GM23338 (cell line): ENCODE measurements at regions not wholly inside any gene's neighbourhood (a gene's known extent, or its start where the extent isn't known, plus 50 kb on each side); places are given as distances from the start of the nearest gene placed in this dataset.

Experiments used
- ATAC-seq: fragments of 200-7000 bp; cut with Tn5 transposase; 3 replicates; pipeline ENCODE4 v1.9.1; 2020
- DNase-seq: peaks from one replicate; pipeline ENCODE4 v3.0.0-alpha.2; 2015; ENCODE audit warnings: low spot score
- H2AFZ ChIP-seq: fragments of 200-600 bp; sonication (generic); 2 replicates; pipeline ENCODE4 v1.8.0; 2016; ENCODE audit warnings: antibody characterized with exemption, mild to moderate bottlenecking, moderate library complexity
- H3F3A ChIP-seq: fragments of 200-600 bp; sonication (generic); replicated peaks from 2 replicates; pipeline ENCODE4 v1.8.0; 2017; ENCODE audit warnings: antibody characterized with exemption, mixed run types, low read depth
- H3K27ac ChIP-seq: fragments of 200-600 bp; sonication (generic); 2 replicates; pipeline ENCODE4 v1.6.1; 2016; ENCODE audit warnings: low read depth
- H3K27me3 ChIP-seq: fragments of 200-600 bp; sonication (generic); 2 replicates; pipeline ENCODE4 v1.8.0; 2016; ENCODE audit warnings: mild to moderate bottlenecking, mixed run types, moderate library complexity; ENCODE audit not compliant: insufficient read depth
- H3K36me3 ChIP-seq: fragments of 200-600 bp; sonication (generic); 2 replicates; pipeline ENCODE4 v1.8.0; 2016; ENCODE audit warnings: mild to moderate bottlenecking; ENCODE audit not compliant: insufficient read depth
- H3K4me1 ChIP-seq: fragments of 200-600 bp; sonication (generic); 2 replicates; pipeline ENCODE4 v1.8.0; 2016; ENCODE audit warnings: mild to moderate bottlenecking, moderate library complexity; ENCODE audit not compliant: insufficient read depth
- H3K4me2 ChIP-seq: fragments of 200-600 bp; sonication (generic); 2 replicates; pipeline ENCODE4 v1.7.1; 2017; ENCODE audit warnings: mixed run types
- H3K4me3 ChIP-seq: fragments of 200-600 bp; sonication (generic); 2 replicates; pipeline ENCODE4 v1.6.1; 2016; ENCODE audit warnings: mixed run types
- H3K79me2 ChIP-seq: fragments of 200-600 bp; sonication (generic); replicated peaks from 2 replicates; pipeline ENCODE4 v1.8.0; 2017; ENCODE audit warnings: mild to moderate bottlenecking; ENCODE audit not compliant: insufficient read depth
- H3K9me2 ChIP-seq: fragments of 200-600 bp; sonication (generic); 2 replicates; pipeline ENCODE4 v1.8.0; 2017; ENCODE audit not compliant: insufficient read depth
- H4K20me1 ChIP-seq: fragments of 200-600 bp; sonication (generic); replicated peaks from 2 replicates; pipeline ENCODE4 v1.8.0; 2017; ENCODE audit warnings: mild to moderate bottlenecking; ENCODE audit not compliant: insufficient read depth
- H3K27ac Mint-ChIP-seq: 2 replicates; pipeline ENCODE4 v1.8.0; 2020; ENCODE audit warnings: inconsistent platforms, mild to moderate bottlenecking, moderate library complexity, mixed read lengths
- H3K27me3 Mint-ChIP-seq: 3 replicates; pipeline ENCODE4 v1.8.0; 2022; ENCODE audit warnings: low read depth, mild to moderate bottlenecking, moderate library complexity, mixed read lengths, inconsistent platforms; ENCODE audit not compliant: insufficient read depth, poor library complexity
- H3K36me3 Mint-ChIP-seq: 3 replicates; pipeline ENCODE4 v1.8.0; 2021; ENCODE audit warnings: low read depth, mild to moderate bottlenecking, inconsistent platforms, moderate library complexity, mixed read lengths
- H3K4me1 Mint-ChIP-seq: 3 replicates; pipeline ENCODE4 v1.8.0; 2020; ENCODE audit warnings: mild to moderate bottlenecking, inconsistent platforms, mixed read lengths
- H3K4me3 Mint-ChIP-seq: 3 replicates; pipeline ENCODE4 v1.8.0; 2021; ENCODE audit warnings: moderate library complexity, mild to moderate bottlenecking, inconsistent platforms, mixed read lengths
- H3K9me3 Mint-ChIP-seq: 3 replicates; pipeline ENCODE4 v1.8.0; 2020; ENCODE audit warnings: moderate library complexity, mild to moderate bottlenecking, inconsistent platforms, mixed read lengths
- EZH2 ChIP-seq: fragments of 200-600 bp; sonication (generic); IDR thresholded peaks from one replicate; pipeline ENCODE4 v1.8.0; 2017; ENCODE audit warnings: antibody characterized with exemption, mild to moderate bottlenecking, low read depth; ENCODE audit not compliant: unreplicated experiment
- EZH2phosphoT487 ChIP-seq: fragments of 200-600 bp; sonication (generic); IDR thresholded peaks from one replicate; pipeline ENCODE4 v1.8.1; 2018; ENCODE audit warnings: antibody characterized with exemption; ENCODE audit not compliant: unreplicated experiment
- POLR2AphosphoS5 ChIP-seq: IDR thresholded peaks from 2 replicates; pipeline ENCODE4 v1.6.1; 2016; ENCODE audit warnings: antibody characterized with exemption, low read depth
- STAT1 ChIP-seq: IDR thresholded peaks from one replicate; pipeline ENCODE4 v1.6.1; 2016; ENCODE audit warnings: antibody characterized with exemption; ENCODE audit not compliant: unreplicated experiment
- ZNF114 ChIP-seq: fragments of 250-450 bp; sonication (Bioruptor Pico); IDR thresholded peaks from 2 replicates; pipeline ENCODE4 v1.5.0; 2020; ENCODE audit warnings: mild to moderate bottlenecking, moderate library complexity
- TF ChIP-seq, protein P1 (sequence below): IDR thresholded peaks from one replicate; pipeline ENCODE4 v1.6.1; 2018; ENCODE audit warnings: antibody characterized with exemption; ENCODE audit not compliant: unreplicated experiment
- TF ChIP-seq, protein P2 (sequence below): IDR thresholded peaks from 2 replicates; pipeline ENCODE4 v1.6.1; 2016; ENCODE audit warnings: antibody characterized with exemption
- TF ChIP-seq, protein P3 (sequence below): fragments of 250-450 bp; sonication (Bioruptor Pico); IDR thresholded peaks from 2 replicates; pipeline ENCODE4 v1.5.0; 2020; ENCODE audit warnings: mild to moderate bottlenecking, moderate library complexity

DNA sequence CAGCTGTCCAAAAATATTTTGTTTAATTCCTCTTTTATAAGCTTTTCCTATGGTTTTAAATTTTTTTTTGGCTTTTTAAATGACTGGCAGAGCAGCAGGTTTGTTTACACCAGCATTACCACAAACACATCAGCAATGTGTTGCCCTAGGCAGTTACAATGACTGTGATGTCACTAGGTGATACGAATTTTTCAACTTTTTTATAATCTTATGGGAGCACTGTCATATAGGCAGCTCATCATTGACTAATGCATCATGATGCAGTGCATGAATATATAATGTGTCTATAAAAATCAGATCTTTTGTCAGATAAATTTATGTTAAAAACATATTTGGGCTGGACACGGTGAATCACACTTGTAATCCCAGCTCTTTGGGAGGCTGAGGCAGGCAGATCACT, 231.6 kb upstream of the SLIT2 start:
- ATAC-seq: no peak

More for the DNA sequence above, 231.6 kb upstream of the SLIT2 start:
- peaks cover 9% of the 10 kb centered on the region; the same call in 1 of the 3 replicates for H3K9me3 Mint-ChIP-seq
- no peak overlapping the region for H3K27ac Mint-ChIP-seq
- Histone ChIP-seq H3K36me3 (no peaks in the 10 kb centered on the region), H3K9me2 (no peaks in the 10 kb centered on the region; the same call in 1 of the 2 replicates), H3K4me1 (no peaks in the 10 kb centered on the region), H3K4me2 (no peak overlapping the region), H2AFZ (no peak overlapping the region), H4K20me1 (no peaks in the 10 kb centered on the region), H3K4me3 (no peak overlapping the region), H3K79me2 (no peaks in the 10 kb centered on the region), H3K27ac (no peak overlapping the region), H3K27me3 (no peaks in the 10 kb centered on the region), H3F3A (no peaks in the 10 kb centered on the region)
- H3K4me1 Mint-ChIP-seq: no peaks in the 10 kb centered on the region
- H3K27me3 Mint-ChIP-seq: peaks cover 2% of the 10 kb centered on the region
- H3K4me3 Mint-ChIP-seq: no peak overlapping the region
- DNase-seq: no peak
- TF ChIP-seq POLR2AphosphoS5: no peak
- TF ChIP-seq, protein P1, sequence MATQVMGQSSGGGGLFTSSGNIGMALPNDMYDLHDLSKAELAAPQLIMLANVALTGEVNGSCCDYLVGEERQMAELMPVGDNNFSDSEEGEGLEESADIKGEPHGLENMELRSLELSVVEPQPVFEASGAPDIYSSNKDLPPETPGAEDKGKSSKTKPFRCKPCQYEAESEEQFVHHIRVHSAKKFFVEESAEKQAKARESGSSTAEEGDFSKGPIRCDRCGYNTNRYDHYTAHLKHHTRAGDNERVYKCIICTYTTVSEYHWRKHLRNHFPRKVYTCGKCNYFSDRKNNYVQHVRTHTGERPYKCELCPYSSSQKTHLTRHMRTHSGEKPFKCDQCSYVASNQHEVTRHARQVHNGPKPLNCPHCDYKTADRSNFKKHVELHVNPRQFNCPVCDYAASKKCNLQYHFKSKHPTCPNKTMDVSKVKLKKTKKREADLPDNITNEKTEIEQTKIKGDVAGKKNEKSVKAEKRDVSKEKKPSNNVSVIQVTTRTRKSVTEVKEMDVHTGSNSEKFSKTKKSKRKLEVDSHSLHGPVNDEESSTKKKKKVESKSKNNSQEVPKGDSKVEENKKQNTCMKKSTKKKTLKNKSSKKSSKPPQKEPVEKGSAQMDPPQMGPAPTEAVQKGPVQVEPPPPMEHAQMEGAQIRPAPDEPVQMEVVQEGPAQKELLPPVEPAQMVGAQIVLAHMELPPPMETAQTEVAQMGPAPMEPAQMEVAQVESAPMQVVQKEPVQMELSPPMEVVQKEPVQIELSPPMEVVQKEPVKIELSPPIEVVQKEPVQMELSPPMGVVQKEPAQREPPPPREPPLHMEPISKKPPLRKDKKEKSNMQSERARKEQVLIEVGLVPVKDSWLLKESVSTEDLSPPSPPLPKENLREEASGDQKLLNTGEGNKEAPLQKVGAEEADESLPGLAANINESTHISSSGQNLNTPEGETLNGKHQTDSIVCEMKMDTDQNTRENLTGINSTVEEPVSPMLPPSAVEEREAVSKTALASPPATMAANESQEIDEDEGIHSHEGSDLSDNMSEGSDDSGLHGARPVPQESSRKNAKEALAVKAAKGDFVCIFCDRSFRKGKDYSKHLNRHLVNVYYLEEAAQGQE: no peak
- TF ChIP-seq, protein P2, sequence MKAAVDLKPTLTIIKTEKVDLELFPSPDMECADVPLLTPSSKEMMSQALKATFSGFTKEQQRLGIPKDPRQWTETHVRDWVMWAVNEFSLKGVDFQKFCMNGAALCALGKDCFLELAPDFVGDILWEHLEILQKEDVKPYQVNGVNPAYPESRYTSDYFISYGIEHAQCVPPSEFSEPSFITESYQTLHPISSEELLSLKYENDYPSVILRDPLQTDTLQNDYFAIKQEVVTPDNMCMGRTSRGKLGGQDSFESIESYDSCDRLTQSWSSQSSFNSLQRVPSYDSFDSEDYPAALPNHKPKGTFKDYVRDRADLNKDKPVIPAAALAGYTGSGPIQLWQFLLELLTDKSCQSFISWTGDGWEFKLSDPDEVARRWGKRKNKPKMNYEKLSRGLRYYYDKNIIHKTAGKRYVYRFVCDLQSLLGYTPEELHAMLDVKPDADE: no peak
- TF ChIP-seq, protein P3, sequence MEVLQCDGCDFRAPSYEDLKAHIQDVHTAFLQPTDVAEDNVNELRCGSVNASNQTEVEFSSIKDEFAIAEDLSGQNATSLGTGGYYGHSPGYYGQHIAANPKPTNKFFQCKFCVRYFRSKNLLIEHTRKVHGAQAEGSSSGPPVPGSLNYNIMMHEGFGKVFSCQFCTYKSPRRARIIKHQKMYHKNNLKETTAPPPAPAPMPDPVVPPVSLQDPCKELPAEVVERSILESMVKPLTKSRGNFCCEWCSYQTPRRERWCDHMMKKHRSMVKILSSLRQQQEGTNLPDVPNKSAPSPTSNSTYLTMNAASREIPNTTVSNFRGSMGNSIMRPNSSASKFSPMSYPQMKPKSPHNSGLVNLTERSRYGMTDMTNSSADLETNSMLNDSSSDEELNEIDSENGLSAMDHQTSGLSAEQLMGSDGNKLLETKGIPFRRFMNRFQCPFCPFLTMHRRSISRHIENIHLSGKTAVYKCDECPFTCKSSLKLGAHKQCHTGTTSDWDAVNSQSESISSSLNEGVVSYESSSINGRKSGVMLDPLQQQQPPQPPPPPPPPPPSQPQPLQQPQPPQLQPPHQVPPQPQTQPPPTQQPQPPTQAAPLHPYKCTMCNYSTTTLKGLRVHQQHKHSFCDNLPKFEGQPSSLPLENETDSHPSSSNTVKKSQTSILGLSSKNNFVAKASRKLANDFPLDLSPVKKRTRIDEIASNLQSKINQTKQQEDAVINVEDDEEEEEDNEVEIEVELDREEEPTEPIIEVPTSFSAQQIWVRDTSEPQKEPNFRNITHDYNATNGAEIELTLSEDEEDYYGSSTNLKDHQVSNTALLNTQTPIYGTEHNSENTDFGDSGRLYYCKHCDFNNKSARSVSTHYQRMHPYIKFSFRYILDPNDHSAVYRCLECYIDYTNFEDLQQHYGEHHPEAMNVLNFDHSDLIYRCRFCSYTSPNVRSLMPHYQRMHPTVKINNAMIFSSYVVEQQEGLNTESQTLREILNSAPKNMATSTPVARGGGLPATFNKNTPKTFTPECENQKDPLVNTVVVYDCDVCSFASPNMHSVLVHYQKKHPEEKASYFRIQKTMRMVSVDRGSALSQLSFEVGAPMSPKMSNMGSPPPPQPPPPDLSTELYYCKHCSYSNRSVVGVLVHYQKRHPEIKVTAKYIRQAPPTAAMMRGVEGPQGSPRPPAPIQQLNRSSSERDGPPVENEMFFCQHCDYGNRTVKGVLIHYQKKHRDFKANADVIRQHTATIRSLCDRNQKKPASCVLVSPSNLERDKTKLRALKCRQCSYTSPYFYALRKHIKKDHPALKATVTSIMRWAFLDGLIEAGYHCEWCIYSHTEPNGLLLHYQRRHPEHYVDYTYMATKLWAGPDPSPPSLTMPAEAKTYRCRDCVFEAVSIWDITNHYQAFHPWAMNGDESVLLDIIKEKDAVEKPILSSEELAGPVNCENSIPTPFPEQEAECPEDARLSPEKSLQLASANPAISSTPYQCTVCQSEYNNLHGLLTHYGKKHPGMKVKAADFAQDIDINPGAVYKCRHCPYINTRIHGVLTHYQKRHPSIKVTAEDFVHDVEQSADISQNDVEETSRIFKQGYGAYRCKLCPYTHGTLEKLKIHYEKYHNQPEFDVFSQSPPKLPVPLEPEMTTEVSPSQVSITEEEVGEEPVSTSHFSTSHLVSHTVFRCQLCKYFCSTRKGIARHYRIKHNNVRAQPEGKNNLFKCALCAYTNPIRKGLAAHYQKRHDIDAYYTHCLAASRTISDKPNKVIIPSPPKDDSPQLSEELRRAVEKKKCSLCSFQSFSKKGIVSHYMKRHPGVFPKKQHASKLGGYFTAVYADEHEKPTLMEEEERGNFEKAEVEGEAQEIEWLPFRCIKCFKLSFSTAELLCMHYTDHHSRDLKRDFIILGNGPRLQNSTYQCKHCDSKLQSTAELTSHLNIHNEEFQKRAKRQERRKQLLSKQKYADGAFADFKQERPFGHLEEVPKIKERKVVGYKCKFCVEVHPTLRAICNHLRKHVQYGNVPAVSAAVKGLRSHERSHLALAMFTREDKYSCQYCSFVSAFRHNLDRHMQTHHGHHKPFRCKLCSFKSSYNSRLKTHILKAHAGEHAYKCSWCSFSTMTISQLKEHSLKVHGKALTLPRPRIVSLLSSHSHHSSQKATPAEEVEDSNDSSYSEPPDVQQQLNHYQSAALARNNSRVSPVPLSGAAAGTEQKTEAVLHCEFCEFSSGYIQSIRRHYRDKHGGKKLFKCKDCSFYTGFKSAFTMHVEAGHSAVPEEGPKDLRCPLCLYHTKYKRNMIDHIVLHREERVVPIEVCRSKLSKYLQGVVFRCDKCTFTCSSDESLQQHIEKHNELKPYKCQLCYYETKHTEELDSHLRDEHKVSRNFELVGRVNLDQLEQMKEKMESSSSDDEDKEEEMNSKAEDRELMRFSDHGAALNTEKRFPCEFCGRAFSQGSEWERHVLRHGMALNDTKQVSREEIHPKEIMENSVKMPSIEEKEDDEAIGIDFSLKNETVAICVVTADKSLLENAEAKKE (CRISPR knock-in tag): no peak
- no peak for TF ChIP-seq EZH2
- no peak for TF ChIP-seq ZNF114
- TF ChIP-seq EZH2phosphoT487: no peak
- no peak for TF ChIP-seq STAT1
- H3K36me3 Mint-ChIP-seq: 0 out of 3 replicates have a peak, but pooled peaks cover 3% of the 10 kb centered on the region
